ENCODE measurements at regions not wholly inside any gene's neighbourhood (a gene's known extent, or its start where the extent isn't known, plus 50 kb on each side); places are given as distances from the start of the nearest gene placed in this dataset.
"Not testable (repeated sequence)": the region's sequence is repeated elsewhere in the genome, so short reads cannot be mapped to it uniquely, and the experiment has no call there.

DNA sequence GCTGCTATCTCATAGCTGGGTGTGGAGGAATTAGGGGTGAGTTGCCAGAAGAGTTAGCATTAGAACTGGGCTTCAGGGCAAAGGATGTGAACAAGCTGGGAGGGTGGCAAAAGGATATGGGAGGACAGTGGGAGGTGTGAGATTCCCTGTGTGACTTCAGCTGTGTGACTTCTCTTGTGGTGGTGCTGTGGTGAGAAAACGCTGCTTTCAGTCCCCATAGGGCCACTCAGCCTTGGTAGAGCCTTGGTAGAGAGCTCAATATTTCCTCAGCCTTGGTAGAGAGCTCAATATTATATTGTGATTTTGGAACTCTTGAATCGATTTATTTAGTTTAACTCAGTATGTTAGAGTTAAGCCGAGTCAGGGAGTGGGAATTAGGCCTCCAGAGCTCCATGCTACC lies 499.7 kb downstream of the EDEM1 start:
- Histone ChIP-seq H3K4me3 (ENCODE audit: low read depth, low read length) (no peak overlapping the region), H3K9me3 (ENCODE audit: control insufficient read depth, insufficient read depth, low read length) (peaks cover 3% of the 10 kb centered on the region), H3K9ac (ENCODE audit: low read depth, low read length) (no peak overlapping the region), H3K4me1 (ENCODE audit: control insufficient read depth, insufficient read depth, low read length) (no peaks in the 10 kb centered on the region), H3K36me3 (ENCODE audit: control insufficient read depth, insufficient read depth, low read length) (no peaks in the 10 kb centered on the region), H3K27me3 (ENCODE audit: control insufficient read depth, insufficient read depth, low read length) (no peaks in the 10 kb centered on the region)

DNA sequence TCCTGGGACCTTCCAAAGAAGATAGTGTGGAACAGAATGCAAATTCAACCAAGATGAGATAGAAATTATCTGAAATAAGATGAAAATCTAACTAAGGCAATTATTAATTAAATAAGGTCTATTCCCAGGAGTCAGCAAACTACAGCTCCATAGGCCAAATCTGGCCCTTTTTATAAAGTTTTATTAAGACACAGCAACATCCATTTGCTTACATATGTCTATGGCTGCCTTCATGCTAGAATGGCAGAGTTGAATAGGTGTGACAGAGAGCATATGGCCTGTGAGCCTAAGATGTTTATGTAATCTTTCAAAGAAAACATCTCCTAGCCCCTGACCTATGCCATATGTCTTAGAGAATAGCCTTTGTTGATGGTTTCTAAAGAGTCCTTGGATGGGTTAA lies 503.0 kb downstream of the EDEM1 start:
- Histone ChIP-seq H3K4me1 (ENCODE audit: control insufficient read depth, insufficient read depth, low read length) (no peaks in the 10 kb centered on the region), H3K27me3 (ENCODE audit: control insufficient read depth, insufficient read depth, low read length) (no peaks in the 10 kb centered on the region), H3K9ac (ENCODE audit: low read depth, low read length) (no peak overlapping the region), H3K36me3 (ENCODE audit: control insufficient read depth, insufficient read depth, low read length) (no peaks in the 10 kb centered on the region), H3K9me3 (ENCODE audit: control insufficient read depth, insufficient read depth, low read length) (peaks cover 3% of the 10 kb centered on the region), H3K4me3 (ENCODE audit: low read depth, low read length) (no peak overlapping the region)

DNA sequence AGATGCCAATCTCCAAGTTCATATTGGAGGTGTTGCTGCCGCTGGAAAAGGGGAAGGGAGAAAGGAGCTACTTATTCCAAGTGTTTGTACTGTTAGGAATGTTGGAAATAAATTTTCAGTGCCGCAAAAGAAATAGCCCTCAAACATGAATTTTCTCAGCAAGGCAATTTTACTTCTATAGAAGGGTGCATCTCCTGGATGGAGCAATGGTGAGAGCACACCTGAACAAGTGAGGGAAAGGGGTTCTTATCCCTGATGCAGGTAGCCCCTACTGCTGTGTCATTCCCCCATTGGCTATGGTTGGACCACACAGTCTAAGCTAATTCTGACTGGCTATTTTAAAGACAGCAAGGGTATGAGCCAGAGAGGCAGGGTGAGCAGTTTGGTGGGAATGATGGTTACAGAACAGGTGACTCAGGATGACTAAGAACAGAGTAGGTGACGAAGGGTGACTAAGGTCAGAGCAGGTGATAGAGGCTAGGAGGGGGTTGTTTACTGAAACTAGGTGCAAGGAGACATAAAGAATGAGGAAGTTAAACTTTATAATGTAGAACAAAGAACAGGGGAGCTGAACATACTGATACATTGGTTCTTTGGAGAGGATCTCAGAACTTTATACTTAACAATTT lies 503.5 kb downstream of the EDEM1 start:
- Histone ChIP-seq H3K4me1 (ENCODE audit: control insufficient read depth, insufficient read depth, low read length) (no peaks in the 10 kb centered on the region), H3K4me3 (ENCODE audit: low read depth, low read length) (no peak overlapping the region), H3K9ac (ENCODE audit: low read depth, low read length) (no peak overlapping the region), H3K9me3 (ENCODE audit: control insufficient read depth, insufficient read depth, low read length) (peaks cover 3% of the 10 kb centered on the region), H3K36me3 (ENCODE audit: control insufficient read depth, insufficient read depth, low read length) (no peaks in the 10 kb centered on the region), H3K27me3 (ENCODE audit: control insufficient read depth, insufficient read depth, low read length) (no peaks in the 10 kb centered on the region)

DNA sequence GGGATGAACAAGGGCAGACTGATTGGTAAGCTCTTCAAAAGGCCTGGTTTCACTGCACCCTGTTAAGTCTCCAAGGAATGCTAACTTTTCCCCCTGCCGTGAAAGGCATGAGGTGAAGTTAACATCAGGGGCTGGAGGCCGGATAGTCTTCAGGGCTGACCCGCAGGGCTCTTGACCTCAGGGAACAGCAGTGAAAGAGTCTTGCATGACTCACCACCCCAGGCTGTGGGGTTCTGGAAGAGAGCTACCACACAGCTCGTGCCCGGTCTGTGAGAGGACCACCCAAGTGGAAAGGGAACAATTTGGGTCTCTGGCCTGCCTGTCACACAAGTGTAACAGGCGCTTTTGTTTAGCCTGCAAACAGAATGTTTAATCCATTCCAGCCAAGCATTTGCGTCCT lies 504.9 kb downstream of the EDEM1 start:
- H3K36me3 ChIP-seq (ENCODE audit: control insufficient read depth, insufficient read depth, low read length), result no peaks in the 10 kb centered on the region

DNA sequence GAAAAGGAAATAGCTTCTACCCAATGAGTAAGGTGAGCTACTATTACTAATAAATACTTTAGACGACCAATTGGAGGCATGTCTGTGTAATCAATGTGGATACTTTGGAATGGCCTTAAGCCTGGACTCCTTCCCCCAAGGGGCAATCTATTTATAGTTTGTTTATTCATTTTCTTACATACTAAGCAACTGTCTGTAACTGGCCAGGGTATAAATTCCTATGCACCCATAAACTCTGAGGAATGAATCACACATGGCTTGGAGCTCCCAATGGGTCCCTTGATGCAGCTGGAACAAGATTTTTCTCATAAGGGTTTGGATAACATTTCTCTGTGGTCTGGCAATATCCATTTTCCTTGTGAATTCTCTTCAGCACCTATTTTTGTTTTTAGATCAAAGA lies 506.8 kb downstream of the EDEM1 start:
- no peaks in the 10 kb centered on the region for H3K27me3 ChIP-seq (ENCODE audit: control insufficient read depth, insufficient read depth, low read length)

More for the DNA sequence above, 504.9 kb downstream of the EDEM1 start:
- Histone ChIP-seq H3K4me3 (ENCODE audit: low read depth, low read length) (no peak overlapping the region), H3K27me3 (ENCODE audit: control insufficient read depth, insufficient read depth, low read length) (no peaks in the 10 kb centered on the region), H3K9ac (ENCODE audit: low read depth, low read length) (no peak overlapping the region), H3K4me1 (ENCODE audit: control insufficient read depth, insufficient read depth, low read length) (no peaks in the 10 kb centered on the region), H3K9me3 (ENCODE audit: control insufficient read depth, insufficient read depth, low read length) (peaks cover 3% of the 10 kb centered on the region)

DNA sequence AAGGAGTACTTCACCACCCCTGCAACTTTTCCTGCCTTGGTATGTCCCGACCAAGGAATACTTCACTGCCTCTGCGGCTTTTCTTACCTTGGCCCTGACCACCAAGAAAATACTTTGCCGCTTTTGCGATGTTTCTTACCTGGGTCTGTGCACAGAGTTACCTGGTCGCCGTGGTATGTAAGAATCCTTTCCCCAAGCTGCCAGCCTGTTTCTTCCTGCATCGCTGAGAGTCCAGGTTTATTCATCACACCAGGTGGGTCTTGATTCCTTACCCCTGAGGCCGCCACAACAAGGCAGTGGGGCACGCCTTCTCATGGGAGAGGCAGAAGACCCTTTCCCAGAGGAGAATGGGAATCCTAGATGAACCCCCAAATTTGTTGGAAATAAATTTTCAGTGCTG lies 511.3 kb downstream of the EDEM1 start:
- H3K9me3 ChIP-seq (ENCODE audit: control insufficient read depth, insufficient read depth, low read length), result no peaks in the 10 kb centered on the region
- no peaks in the 10 kb centered on the region for H3K4me1 ChIP-seq (ENCODE audit: control insufficient read depth, insufficient read depth, low read length)
- H3K27me3 ChIP-seq (ENCODE audit: control insufficient read depth, insufficient read depth, low read length), result no peaks in the 10 kb centered on the region
- no peaks in the 10 kb centered on the region for H3K36me3 ChIP-seq (ENCODE audit: control insufficient read depth, insufficient read depth, low read length)
- no peak overlapping the region for H3K4me3 ChIP-seq (ENCODE audit: low read depth, low read length)
- H3K9ac ChIP-seq (ENCODE audit: low read depth, low read length), result no peak overlapping the region

More for the DNA sequence above, 506.8 kb downstream of the EDEM1 start:
- H3K4me3 ChIP-seq (ENCODE audit: low read depth, low read length), result no peak overlapping the region
- no peaks in the 10 kb centered on the region for H3K4me1 ChIP-seq (ENCODE audit: control insufficient read depth, insufficient read depth, low read length)
- H3K9ac ChIP-seq (ENCODE audit: low read depth, low read length), result no peak overlapping the region
- H3K9me3 ChIP-seq (ENCODE audit: control insufficient read depth, insufficient read depth, low read length), result peaks cover 3% of the 10 kb centered on the region
- H3K36me3 ChIP-seq (ENCODE audit: control insufficient read depth, insufficient read depth, low read length), result no peaks in the 10 kb centered on the region

DNA sequence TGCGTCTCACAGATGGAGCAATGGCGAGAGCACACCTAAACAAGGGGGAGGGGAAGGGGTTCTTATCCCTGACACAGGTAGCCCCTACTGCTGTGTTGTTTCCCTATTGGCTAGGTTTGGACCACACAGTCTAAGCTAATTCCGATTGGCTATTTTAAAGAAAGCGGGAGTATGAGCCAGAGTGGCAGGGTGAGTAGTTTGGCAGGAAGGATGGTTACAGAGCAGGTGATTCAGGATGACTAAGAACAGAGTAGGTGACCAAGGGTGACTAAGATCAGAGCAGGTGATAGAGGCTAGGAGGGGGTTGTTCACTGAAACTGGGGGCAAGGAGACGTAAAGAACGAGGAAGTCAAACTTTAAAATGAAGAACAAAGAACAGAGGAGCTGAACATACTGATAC lies 511.8 kb downstream of the EDEM1 start:
- Histone ChIP-seq H3K36me3 (ENCODE audit: control insufficient read depth, insufficient read depth, low read length) (no peaks in the 10 kb centered on the region), H3K27me3 (ENCODE audit: control insufficient read depth, insufficient read depth, low read length) (no peaks in the 10 kb centered on the region), H3K4me3 (ENCODE audit: low read depth, low read length) (no peak overlapping the region), H3K4me1 (ENCODE audit: control insufficient read depth, insufficient read depth, low read length) (no peaks in the 10 kb centered on the region), H3K9me3 (ENCODE audit: control insufficient read depth, insufficient read depth, low read length) (no peaks in the 10 kb centered on the region), H3K9ac (ENCODE audit: low read depth, low read length) (no peak overlapping the region)

DNA sequence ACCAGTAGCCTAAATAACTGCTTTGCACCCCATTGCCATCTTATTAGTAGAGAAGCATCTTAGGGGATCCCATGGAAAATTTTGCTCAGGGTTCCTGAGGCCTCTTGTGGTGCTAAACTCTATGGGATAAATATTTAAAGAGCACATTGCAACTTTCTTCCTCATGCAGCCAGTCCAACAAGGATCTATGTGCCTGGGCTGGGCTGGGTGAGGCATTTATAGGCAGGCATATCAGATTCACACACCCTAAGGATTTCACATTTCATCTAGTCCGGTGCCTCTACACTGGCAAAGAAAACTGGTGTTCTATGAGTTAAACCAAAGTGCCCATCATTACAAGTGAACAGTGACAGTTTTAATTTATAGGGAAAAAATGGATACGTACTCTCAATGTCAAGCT lies 512.3 kb downstream of the EDEM1 start:
- Histone ChIP-seq H3K4me3 (ENCODE audit: low read depth, low read length) (no peak overlapping the region), H3K36me3 (ENCODE audit: control insufficient read depth, insufficient read depth, low read length) (no peaks in the 10 kb centered on the region), H3K9me3 (ENCODE audit: control insufficient read depth, insufficient read depth, low read length) (no peaks in the 10 kb centered on the region), H3K27me3 (ENCODE audit: control insufficient read depth, insufficient read depth, low read length) (no peaks in the 10 kb centered on the region), H3K4me1 (ENCODE audit: control insufficient read depth, insufficient read depth, low read length) (no peaks in the 10 kb centered on the region), H3K9ac (ENCODE audit: low read depth, low read length) (no peak overlapping the region)

DNA sequence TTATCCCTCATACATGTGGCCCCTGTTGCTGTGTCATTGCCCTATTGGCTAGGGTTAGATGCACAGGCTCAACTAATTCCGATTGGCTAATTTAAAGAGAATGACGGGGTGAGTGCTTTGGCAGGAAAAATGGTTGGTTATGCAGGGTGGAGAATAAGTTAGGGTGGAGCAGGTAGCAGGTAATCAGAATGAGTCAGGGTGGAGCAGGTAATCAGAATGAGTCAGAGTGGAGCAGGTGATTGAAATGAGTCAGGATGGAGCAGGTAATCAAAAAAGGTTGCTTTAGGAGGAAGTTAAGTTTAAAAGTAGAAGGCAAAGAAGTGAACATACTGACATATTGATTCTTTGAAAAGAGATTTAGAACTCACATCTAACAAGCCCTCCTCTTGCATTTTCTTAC lies 513.5 kb downstream of the EDEM1 start:
- H3K4me1 ChIP-seq (ENCODE audit: control insufficient read depth, insufficient read depth, low read length); H3K9ac ChIP-seq (ENCODE audit: low read depth, low read length); H3K4me3 ChIP-seq (ENCODE audit: low read depth, low read length); H3K27me3 ChIP-seq (ENCODE audit: control insufficient read depth, insufficient read depth, low read length); H3K36me3 ChIP-seq (ENCODE audit: control insufficient read depth, insufficient read depth, low read length); H3K9me3 ChIP-seq (ENCODE audit: control insufficient read depth, insufficient read depth, low read length): not testable (repeated sequence)

DNA sequence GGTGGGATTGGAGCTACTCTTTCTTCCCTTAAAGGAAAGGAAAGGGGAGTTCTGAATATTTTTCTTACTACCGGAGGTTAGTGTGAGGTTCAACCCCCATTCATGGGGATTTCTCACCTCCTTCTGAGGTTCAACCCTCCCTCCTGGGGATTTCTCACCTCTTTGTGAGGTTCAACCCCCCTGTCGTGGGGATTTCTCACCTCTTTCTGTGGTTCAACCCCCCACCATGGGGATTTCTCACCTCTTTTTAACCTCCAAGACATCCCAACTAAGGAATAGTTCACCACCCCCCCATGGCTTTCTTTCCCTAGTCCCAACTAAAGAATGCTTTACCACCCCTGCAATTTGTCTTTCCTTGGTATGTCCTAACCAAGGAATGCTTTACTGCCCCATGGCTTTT lies 520.3 kb downstream of the EDEM1 start:
- Histone ChIP-seq H3K9me3 (ENCODE audit: control insufficient read depth, insufficient read depth, low read length) (peaks cover 2% of the 10 kb centered on the region), H3K4me1 (ENCODE audit: control insufficient read depth, insufficient read depth, low read length) (no peaks in the 10 kb centered on the region), H3K4me3 (ENCODE audit: low read depth, low read length) (no peak overlapping the region), H3K9ac (ENCODE audit: low read depth, low read length) (no peak overlapping the region), H3K36me3 (ENCODE audit: control insufficient read depth, insufficient read depth, low read length) (peaks cover 3% of the 10 kb centered on the region), H3K27me3 (ENCODE audit: control insufficient read depth, insufficient read depth, low read length) (no peaks in the 10 kb centered on the region)

DNA sequence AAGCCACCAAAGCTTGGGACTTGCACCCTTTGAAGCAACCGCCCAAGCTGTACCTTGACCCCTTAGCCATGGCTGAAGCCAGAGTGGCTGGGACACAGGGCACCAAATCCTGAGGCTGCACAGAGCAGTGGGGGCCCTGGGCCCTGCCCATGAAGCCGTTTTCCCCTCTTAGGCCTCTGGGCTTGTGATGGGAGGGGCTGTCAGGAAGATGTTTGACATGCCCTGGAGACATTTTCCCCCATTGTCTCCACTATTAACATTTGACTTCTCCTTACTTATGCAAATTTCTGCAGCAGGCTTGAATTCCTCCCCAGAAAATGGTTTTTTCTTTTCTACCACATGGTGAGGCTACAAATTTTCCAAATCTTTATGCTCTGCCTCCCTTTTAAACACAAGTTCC lies 522.2 kb downstream of the EDEM1 start:
- H3K27me3 ChIP-seq (ENCODE audit: control insufficient read depth, insufficient read depth, low read length), result no peaks in the 10 kb centered on the region
- H3K9me3 ChIP-seq (ENCODE audit: control insufficient read depth, insufficient read depth, low read length), result peaks cover 2% of the 10 kb centered on the region
- H3K36me3 ChIP-seq (ENCODE audit: control insufficient read depth, insufficient read depth, low read length), result peaks cover 3% of the 10 kb centered on the region
- no peaks in the 10 kb centered on the region for H3K4me1 ChIP-seq (ENCODE audit: control insufficient read depth, insufficient read depth, low read length)
- H3K4me3 ChIP-seq (ENCODE audit: low read depth, low read length), result no peak overlapping the region
- no peak overlapping the region for H3K9ac ChIP-seq (ENCODE audit: low read depth, low read length)

DNA sequence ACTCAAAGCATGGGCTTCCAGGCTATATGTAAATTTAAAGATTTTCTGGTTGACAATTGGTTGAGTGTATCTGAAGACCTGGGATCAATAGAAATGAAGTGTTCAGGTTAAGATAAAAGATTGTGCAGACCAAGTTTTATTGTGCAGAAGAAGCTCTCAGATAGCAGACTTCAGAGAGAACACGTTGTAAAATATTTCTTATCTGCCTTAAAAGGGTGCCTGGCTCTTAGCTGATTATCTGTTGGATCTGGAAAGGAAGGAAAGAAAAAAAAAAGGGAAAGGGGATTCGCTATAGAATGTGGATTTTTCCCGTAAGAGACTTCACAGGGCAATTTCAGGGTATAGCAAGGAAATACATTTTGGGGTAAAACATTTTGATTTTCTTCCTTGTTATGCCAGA lies 523.2 kb downstream of the EDEM1 start:
- no peaks in the 10 kb centered on the region for H3K4me1 ChIP-seq (ENCODE audit: control insufficient read depth, insufficient read depth, low read length)
- H3K4me3 ChIP-seq (ENCODE audit: low read depth, low read length), result no peak overlapping the region
- peaks cover 3% of the 10 kb centered on the region for H3K36me3 ChIP-seq (ENCODE audit: control insufficient read depth, insufficient read depth, low read length)
- no peaks in the 10 kb centered on the region for H3K27me3 ChIP-seq (ENCODE audit: control insufficient read depth, insufficient read depth, low read length)
- H3K9ac ChIP-seq (ENCODE audit: low read depth, low read length), result no peak overlapping the region
- H3K9me3 ChIP-seq (ENCODE audit: control insufficient read depth, insufficient read depth, low read length), result peaks cover 2% of the 10 kb centered on the region
